Hepatocyte (in vitro differentiated cells): ENCODE measurements at regions not wholly inside any gene's neighbourhood (a gene's known extent, or its start where the extent isn't known, plus 50 kb on each side); places are given as distances from the start of the nearest gene placed in this dataset.
"Not testable (repeated sequence)": the region's sequence is repeated elsewhere in the genome, so short reads cannot be mapped to it uniquely, and the experiment has no call there.

Experiments
- DNase-seq: peaks from one replicate; pipeline ENCODE4 v3.0.0-alpha.2; 2016; ENCODE audit warnings: low spot score
- H2AFZ ChIP-seq: fragments of 200-600 bp; sonication (generic); 2 replicates; pipeline ENCODE4 v1.6.0; 2016; ENCODE audit warnings: antibody characterized with exemption, mild to moderate bottlenecking
- H3K27ac ChIP-seq: fragments of 200-600 bp; sonication (generic); 2 replicates; pipeline ENCODE4 v1.5.1; 2016; ENCODE audit warnings: mild to moderate bottlenecking
- H3K27me3 ChIP-seq: fragments of 200-600 bp; sonication (generic); 2 replicates; pipeline ENCODE4 v1.6.1; 2016
- H3K36me3 ChIP-seq: fragments of 200-600 bp; sonication (generic); replicated peaks from 2 replicates; pipeline ENCODE4 v1.5.1; 2016; ENCODE audit warnings: low read depth; ENCODE audit not compliant: insufficient read depth
- H3K4me1 ChIP-seq: fragments of 200-600 bp; sonication (generic); 2 replicates; pipeline ENCODE4 v1.5.1; 2016; ENCODE audit warnings: mild to moderate bottlenecking, moderate library complexity; ENCODE audit not compliant: insufficient read depth
- H3K4me2 ChIP-seq: fragments of 200-600 bp; sonication (generic); 2 replicates; pipeline ENCODE4 v1.6.0; 2016
- H3K4me3 ChIP-seq: fragments of 200-600 bp; sonication (generic); 2 replicates; pipeline ENCODE4 v1.5.1; 2016; ENCODE audit warnings: mild to moderate bottlenecking
- H3K79me2 ChIP-seq: fragments of 200-600 bp; sonication (generic); 2 replicates; pipeline ENCODE4 v1.6.0; 2017; ENCODE audit warnings: mild to moderate bottlenecking
- H3K9me2 ChIP-seq: fragments of 200-600 bp; sonication (generic); replicated peaks from 2 replicates; pipeline ENCODE4 v1.6.0; 2017; ENCODE audit warnings: mild to moderate bottlenecking; ENCODE audit not compliant: insufficient read depth
- H3K9me3 ChIP-seq: fragments of 200-600 bp; sonication (generic); 2 replicates; pipeline ENCODE4 v1.5.1; 2016; ENCODE audit warnings: low read depth, mild to moderate bottlenecking
- H4K20me1 ChIP-seq: fragments of 200-600 bp; sonication (generic); 2 replicates; pipeline ENCODE4 v1.6.0; 2016; ENCODE audit warnings: mild to moderate bottlenecking; ENCODE audit not compliant: insufficient read depth, poor library complexity, severe bottlenecking
- EZH2 ChIP-seq: fragments of 200-600 bp; sonication (generic); IDR thresholded peaks from 2 replicates; pipeline ENCODE4 v1.6.1; 2016; ENCODE audit warnings: antibody characterized with exemption, mild to moderate bottlenecking, borderline replicate concordance
- EZH2phosphoT487 ChIP-seq: fragments of 200-600 bp; sonication (generic); IDR thresholded peaks from one replicate; pipeline ENCODE4 v1.6.1; 2018; ENCODE audit warnings: antibody characterized with exemption, mild to moderate bottlenecking, low read depth, moderate library complexity; ENCODE audit not compliant: unreplicated experiment, severe bottlenecking
- WGBS: methylation state at CpG from one replicate; pipeline ENCODE4 v1.1.6; 2016; ENCODE audit warnings: low lambda C conversion rate; ENCODE audit errors: missing lambda C conversion rate; 5-methylcytosine and 5-hydroxymethylcytosine counted together
- TF ChIP-seq, protein P1 (sequence below): fragments of 200-600 bp; sonication (generic); IDR thresholded peaks from 2 replicates; pipeline ENCODE4 v1.5.1; 2016; ENCODE audit warnings: antibody characterized with exemption, mild to moderate bottlenecking; ENCODE audit not compliant: poor library complexity

DNA sequence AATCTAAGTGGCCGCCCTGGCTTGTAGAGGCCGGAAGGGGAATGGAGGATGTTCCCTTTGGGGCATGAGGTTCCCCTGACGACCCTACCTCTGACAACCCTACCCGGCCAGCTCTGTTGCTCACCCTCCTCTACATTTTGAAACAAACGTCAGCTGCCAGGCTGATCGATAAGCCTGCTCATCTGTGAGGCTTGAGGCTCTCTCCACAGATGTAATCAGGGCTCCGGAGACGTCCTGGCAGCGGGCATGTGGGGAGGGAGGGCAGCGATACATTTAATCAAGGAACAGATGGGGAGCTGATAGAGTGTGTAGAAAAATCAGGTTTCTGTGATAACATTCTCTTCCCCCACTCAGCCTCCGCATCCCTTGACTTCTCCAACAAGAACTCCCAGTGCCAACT lies 212.3 kb upstream of the SDK2 start:
- no peak for DNase-seq
- H3K4me3 ChIP-seq = no peak overlapping the region
- no peak overlapping the region for H3K27ac ChIP-seq
- no peaks in the 10 kb centered on the region for H3K9me3 ChIP-seq
- H3K4me2 ChIP-seq = no peak overlapping the region
- H3K27me3 ChIP-seq = no peaks in the 10 kb centered on the region
- 77% methylated on average over 11 of the region's 11 CpGs for WGBS
- TF ChIP-seq, protein P1, sequence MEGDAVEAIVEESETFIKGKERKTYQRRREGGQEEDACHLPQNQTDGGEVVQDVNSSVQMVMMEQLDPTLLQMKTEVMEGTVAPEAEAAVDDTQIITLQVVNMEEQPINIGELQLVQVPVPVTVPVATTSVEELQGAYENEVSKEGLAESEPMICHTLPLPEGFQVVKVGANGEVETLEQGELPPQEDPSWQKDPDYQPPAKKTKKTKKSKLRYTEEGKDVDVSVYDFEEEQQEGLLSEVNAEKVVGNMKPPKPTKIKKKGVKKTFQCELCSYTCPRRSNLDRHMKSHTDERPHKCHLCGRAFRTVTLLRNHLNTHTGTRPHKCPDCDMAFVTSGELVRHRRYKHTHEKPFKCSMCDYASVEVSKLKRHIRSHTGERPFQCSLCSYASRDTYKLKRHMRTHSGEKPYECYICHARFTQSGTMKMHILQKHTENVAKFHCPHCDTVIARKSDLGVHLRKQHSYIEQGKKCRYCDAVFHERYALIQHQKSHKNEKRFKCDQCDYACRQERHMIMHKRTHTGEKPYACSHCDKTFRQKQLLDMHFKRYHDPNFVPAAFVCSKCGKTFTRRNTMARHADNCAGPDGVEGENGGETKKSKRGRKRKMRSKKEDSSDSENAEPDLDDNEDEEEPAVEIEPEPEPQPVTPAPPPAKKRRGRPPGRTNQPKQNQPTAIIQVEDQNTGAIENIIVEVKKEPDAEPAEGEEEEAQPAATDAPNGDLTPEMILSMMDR = no peak
- TF ChIP-seq EZH2 = no peak
- no peak for TF ChIP-seq EZH2phosphoT487
- H3K79me2 ChIP-seq = no peaks in the 10 kb centered on the region
- H2AFZ ChIP-seq = no peak overlapping the region
- H3K4me1 ChIP-seq = no peaks in the 10 kb centered on the region
- no peaks in the 10 kb centered on the region for H4K20me1 ChIP-seq
- H3K9me2 ChIP-seq = no peaks in the 10 kb centered on the region
- H3K36me3 ChIP-seq = no peaks in the 10 kb centered on the region

DNA sequence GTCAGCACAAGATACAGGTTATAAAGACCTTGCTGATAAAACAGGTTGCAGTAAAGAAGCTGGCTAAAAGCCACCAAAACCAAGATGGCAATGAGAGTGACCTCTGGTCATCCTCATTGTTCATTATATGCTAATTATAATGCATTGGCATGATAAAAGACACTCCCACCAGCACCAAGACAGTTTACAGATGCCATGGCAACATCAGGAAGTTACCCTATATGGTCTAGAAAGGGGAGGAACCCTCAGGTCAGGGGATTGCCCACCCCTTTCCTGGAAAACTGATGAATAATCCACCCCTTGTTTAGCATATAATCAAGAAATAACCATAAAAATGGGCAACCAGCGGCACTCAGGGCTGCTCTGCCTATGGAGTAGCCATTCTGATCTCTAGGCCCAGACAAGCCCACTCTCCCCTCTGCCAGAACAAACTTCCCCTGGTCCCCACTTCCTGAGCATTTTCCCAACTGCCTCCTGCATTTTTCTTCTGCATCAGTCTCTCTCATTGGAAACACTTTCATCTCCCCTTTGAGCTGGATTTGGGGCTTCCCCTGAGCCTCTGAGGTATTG lies 215.3 kb upstream of the SDK2 start:
- not testable (repeated sequence) for H4K20me1 ChIP-seq, H3K36me3 ChIP-seq, H3K9me3 ChIP-seq, H3K4me1 ChIP-seq, DNase-seq, H2AFZ ChIP-seq, H3K79me2 ChIP-seq, H3K27me3 ChIP-seq, H3K27ac ChIP-seq, H3K4me3 ChIP-seq, H3K4me2 ChIP-seq, H3K9me2 ChIP-seq
- WGBS = 79% methylated on average over 1 of the region's 1 CpG

DNA sequence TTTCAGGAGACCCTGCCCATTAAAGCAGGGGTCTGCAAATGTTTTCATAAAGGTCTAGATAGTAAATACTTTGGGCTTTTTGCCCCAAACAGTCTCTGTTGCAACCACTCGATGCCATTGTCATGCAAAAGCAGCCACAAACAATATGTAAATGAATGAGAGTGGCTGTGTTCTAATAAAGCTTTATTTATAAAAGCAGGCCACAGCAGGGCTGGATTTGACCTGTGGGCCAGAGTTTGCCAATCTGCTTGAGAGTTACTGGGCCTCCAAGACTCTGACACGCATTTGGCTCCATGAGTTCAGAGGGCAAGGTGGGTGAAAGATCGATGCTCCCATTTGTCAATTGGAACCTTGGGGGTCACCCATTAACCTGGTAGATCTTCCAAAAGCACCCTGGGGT lies 217.3 kb upstream of the SDK2 start:
- no peaks in the 10 kb centered on the region for H4K20me1 ChIP-seq
- DNase-seq = no peak
- TF ChIP-seq EZH2 = no peak
- TF ChIP-seq EZH2phosphoT487 = no peak
- TF ChIP-seq, protein P1 = no peak
- H3K27ac ChIP-seq = no peak overlapping the region
- no peaks in the 10 kb centered on the region for H3K4me1 ChIP-seq
- H3K36me3 ChIP-seq = no peaks in the 10 kb centered on the region
- no peaks in the 10 kb centered on the region for H3K9me2 ChIP-seq
- no peak overlapping the region for H3K4me3 ChIP-seq
- 94% methylated on average over 3 of the region's 3 CpGs for WGBS
- H3K79me2 ChIP-seq = no peaks in the 10 kb centered on the region
- H3K9me3 ChIP-seq = no peaks in the 10 kb centered on the region
- H3K27me3 ChIP-seq = no peaks in the 10 kb centered on the region
- no peak overlapping the region for H2AFZ ChIP-seq
- no peak overlapping the region for H3K4me2 ChIP-seq

DNA sequence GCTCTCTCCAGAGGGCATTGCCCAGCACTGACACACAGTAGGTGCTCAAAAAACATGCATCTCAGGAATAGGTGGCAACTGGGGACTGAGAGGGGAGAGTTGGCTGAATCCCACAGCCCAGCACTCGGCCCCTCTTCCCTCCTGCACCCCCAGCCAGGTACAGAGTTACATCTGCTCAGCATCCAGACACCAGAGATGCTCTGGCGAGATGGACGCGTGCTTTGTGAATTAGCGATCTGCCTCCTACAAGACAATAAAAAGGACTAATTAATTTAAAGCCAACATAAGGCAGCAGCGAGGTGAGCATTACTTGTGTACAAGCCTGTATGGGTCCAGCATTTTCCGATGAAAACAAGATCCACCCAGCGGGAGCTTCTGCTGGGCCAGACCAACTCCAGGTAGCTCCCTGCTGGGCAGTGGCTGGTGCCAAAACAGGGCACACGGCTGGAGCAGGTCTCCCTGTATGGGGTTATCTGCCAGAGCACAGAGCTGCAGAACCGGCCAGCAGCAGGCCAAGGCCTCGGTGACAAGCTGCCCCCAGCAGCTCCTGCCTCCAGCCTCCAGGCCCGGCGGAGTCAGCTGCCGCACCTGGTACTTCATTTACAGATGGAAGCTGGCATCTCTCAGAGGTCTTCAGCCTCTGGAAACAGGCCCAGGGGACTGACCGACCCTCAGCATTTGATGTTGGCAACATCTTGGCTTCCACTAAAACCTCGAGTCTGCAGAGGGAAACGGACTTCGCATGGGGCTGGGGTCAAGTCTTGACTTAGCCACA lies 219.7 kb upstream of the SDK2 start:
- no peak for TF ChIP-seq EZH2phosphoT487
- no peak for TF ChIP-seq EZH2
- TF ChIP-seq, protein P1 = no peak
- Histone ChIP-seq H3K36me3 (no peaks in the 10 kb centered on the region), H3K4me1 (no peaks in the 10 kb centered on the region), H3K4me3 (no peak overlapping the region), H2AFZ (no peak overlapping the region), H3K4me2 (no peak overlapping the region), H3K9me2 (no peaks in the 10 kb centered on the region), H3K27ac (no peak overlapping the region), H3K9me3 (no peaks in the 10 kb centered on the region), H3K27me3 (no peaks in the 10 kb centered on the region), H3K79me2 (no peaks in the 10 kb centered on the region), H4K20me1 (no peaks in the 10 kb centered on the region)
- DNase-seq = no peak
- 88% methylated on average over 18 of the region's 18 CpGs for WGBS
